KBM-7 (cell line): ENCODE measurements at regions not wholly inside any gene's neighbourhood (a gene's known extent, or its start where the extent isn't known, plus 50 kb on each side); places are given as distances from the start of the nearest gene placed in this dataset.
"Not testable (repeated sequence)": the region's sequence is repeated elsewhere in the genome, so short reads cannot be mapped to it uniquely, and the experiment has no call there.

Source experiments
- DNase-seq: peaks from one replicate; pipeline ENCODE4 v3.0.0-alpha.2; 2015
- in situ Hi-C: fragments of 300-500 bp; cut with MboI; formaldehyde crosslinking; loops from 2 replicates; pipeline ENCODE4 v1.14.3; 2020; ENCODE audit warnings: low sequenced_read_pairs, low pct_unique_long_range_greater_than_20kb, mixed read lengths

GRCh38 chr2:129043677-129044076, 725.0 kb upstream of the HS6ST1 start:
- DNase-seq, in situ Hi-C loops: not testable (repeated sequence)

DNA sequence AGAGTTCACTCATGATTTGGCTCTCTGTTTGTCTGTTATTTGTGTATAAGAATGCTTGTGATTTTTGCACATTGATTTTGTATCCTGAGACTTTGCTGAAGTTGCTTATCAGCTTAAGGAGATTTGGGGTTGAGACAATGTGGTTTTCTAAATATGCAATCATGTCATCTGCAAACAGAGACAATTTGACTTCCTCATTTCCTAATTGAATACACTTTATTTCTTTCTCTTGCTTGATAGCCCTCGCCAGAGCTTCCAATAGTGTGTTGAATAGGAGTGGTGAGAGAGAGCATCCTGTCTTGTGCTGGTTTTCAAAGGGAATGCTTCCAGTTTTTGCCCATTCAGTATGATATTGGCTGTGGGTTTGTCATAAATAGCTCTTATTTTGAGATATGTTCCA, 727.8 kb upstream of the HS6ST1 start:
- in situ Hi-C loops: not testable (repeated sequence)
- DNase-seq: peak; percentile 10

- DNase-seq: no peak
- in situ Hi-C loops: no loop called here
These were observed 731.4 kb upstream of the HS6ST1 start for GRCh38 chr2:129050101-129050500.

DNA sequence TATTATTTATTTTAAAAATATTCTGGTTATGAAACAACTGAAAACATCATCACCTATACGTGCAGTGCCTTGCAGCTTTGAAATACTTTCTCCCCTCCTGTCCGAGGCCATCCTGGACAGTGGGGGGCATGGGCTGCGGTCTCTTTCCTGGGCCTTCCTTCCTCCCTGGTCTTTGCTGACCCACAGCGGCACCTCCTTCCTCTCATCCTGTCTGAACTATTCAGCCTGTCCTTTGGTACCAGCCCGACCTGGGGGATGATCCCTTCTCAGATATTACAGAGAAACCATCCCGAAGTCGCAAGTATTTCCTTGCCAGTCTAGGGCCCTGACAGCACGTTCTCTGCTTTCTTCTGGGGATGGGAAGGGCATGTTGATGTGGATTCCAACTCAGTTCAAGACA, 736.6 kb upstream of the HS6ST1 start:
- in situ Hi-C loops: no loop called here
- no peak for DNase-seq

DNA sequence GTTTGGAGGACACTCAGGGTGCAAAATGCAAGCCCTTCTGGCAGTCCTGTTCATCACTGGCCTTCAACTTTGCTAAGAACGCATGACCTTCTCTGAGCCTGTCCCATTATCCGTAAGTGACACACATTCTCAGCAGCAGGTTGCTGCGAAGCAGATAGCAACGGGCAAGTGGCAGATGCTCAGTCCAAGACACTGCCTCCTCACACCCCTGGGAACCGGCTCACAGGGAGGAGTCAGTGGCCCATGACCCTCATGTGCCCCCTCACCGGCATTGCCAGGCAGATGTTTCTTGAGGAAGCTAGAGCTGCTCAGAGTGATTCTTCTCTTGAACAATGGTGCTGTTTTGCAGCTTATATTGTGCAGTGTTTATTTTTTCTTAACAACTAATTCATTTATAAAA, 737.2 kb upstream of the HS6ST1 start:
- in situ Hi-C loops: no loop called here
- DNase-seq: no peak

DNA sequence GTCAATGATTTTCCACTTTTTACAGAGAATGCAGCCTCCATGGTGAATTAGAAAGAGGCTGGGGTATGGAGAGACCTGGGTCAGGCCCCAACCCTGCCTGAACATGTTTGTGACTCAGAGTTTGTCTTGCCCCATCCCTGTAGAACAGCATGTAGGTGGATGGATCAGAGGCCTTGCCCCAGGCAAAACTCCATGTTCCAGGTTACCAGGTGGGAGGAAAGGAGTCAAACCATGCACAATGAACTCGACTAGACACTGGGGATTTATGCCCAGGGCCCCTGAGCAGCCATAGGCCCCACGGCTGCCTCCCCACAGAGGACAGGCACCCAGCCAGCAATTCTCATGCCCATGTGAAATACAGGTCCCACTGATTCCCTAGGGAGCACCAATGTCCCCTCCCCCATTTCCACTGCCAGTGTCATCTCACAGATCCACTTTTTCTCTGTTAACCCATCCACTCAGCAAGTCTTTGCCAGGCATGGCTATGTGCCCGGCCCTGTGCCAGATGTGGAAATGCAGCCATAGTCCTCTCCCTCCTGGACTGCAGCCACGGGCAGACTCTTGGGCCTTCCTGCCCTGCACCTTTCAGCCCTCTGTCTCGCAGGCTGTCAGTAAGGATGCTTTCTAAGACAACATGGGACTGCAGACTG, 737.8 kb upstream of the HS6ST1 start:
- in situ Hi-C loops: no loop called here
- DNase-seq: no peak

- in situ Hi-C loops: no loop called here
- DNase-seq: no peak
These were observed 738.3 kb upstream of the HS6ST1 start for GRCh38 chr2:129056959-129057317.

DNA sequence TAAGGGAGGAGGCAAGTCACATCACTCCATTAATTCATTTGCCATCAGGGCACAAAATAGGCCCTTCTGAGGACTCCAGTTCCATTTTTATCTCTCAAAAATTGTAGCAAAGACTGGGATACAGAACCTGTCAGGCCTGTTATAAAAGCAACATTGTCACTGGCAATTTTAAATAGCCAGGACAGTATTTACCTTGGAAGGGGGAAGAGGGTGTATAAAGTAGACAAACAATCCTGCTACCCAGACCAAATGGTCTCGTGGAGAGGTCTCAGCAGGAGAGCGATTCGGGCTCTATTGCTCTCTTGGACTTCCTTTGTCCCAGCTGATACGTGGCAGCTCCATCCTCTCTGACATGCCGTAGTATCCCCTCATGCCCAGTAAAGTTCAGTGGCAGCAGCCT, 740.3 kb upstream of the HS6ST1 start:
- DNase-seq: no peak
- in situ Hi-C loops: no loop called here

GRCh38 chr2:129059476-129059875, 740.8 kb upstream of the HS6ST1 start:
- in situ Hi-C loops: no loop called here
- no peak for DNase-seq

GRCh38 chr2:129061069-129061768, 742.6 kb upstream of the HS6ST1 start:
- in situ Hi-C loops: no loop called here
- DNase-seq: no peak

DNA sequence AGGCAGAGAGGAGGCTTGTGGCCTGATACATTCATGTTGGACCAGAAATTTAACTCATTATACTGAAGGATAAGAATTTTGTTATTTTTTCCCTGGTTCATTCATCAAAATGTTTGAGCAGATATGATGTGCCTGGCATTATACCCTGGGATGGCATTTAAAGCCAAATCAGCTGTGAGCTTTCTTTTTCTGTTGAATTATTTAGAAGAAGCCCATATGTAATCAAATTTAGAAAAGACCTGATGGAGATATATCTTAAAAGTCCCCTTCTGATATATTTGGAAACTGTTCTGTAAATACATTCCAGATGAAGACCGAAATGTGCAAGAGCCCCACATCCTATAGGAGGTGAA, 743.1 kb upstream of the HS6ST1 start:
- in situ Hi-C loops: no loop called here
- DNase-seq: no peak

DNA sequence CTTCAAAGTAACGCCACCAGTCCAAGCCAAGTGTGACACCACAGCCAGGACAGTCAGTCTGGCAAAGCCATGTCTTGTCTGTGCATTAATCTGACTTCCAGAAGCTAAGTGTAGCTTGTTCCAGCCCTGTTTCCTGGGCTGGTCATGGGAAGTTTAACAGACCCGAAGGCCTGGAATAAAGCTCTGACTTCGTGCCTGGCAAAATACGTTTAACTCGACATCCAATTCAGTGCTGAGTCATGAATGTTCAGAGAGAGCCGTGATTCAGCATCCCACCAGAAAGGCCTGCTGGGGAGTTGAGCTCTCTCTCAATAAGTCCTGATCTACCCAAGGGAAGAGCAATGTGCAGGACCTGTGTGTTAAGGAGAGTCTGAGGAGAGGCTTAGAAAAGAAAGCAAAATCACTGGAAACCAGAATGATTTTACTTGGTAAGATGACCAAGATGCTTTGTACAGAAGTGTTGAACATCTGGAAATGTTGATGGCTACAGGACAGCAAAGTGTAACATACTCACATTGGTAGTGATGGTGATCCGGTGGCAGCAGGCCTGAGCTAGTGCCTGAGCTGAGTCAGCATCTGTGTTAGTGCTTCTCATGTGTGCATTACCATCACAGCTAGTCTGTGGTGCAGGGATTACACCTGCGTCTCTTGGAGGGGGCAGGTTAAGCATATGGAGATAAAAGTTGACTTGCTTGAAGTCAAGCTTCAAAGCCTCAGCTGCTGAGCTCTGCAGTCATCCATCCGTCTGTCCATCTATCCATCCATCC, 743.7 kb upstream of the HS6ST1 start:
- in situ Hi-C loops: no loop called here
- no peak for DNase-seq

GRCh38 chr2:129067070-129067469, 748.4 kb upstream of the HS6ST1 start:
- in situ Hi-C loops: no loop called here

GRCh38 chr2:129067953-129068352, 749.3 kb upstream of the HS6ST1 start:
- DNase-seq: no peak
- in situ Hi-C loops: no loop called here

More at GRCh38 chr2:129067070-129067469, 748.4 kb upstream of the HS6ST1 start:
- DNase-seq: no peak

DNA sequence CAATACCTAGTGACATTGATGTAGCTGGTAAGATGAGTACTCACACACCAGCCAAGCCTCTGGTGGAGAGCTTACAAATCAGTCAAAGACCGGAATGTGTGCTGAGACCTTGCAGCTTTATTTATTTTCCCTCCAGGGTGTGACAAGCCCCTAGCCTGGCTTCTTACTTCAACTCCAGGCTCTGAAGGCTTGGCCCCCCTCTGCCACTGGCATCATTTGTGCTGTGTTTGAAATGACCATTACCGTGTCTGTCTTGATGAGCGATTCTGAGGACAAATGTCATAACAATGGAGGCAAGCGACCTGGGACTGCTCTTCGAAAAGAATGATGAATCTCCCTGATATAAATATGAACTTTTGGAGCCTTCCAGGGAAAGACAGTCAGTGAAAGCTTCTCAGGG, 749.9 kb upstream of the HS6ST1 start:
- in situ Hi-C loops: no loop called here
- no peak for DNase-seq

DNA sequence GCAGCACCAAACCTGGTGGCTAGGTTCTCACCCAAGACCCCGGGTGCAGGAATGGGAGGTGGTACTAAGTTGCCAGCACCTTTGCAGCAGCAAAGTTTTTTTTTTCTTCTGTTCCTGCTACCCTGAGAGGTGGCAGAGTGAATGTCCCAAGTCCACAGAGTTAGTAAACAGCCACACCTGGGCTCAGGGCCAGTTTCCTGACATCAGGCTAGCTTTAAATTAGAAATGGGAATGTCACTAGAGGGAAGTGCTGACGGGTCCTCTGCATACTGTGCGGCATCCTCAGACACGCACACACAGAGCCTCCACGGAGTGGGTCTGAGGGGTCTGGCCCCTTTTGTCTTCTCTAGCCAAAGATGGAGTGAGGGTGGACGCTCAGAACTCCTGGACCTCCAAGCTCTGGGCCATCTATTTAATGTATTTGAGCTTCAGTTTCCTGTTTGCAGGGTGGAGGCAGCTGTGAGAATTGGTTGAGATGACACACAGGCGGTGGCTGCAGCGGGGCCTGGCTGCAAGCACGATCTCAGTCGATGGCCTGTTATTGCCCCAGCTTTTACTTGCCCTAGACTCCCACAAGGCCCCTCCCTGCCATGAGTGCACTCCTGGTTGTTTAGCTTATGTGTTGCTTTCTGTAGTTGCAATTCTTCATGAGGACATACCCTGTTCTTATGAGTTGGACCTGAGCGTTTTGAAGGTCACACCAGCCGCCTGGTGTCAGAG, 751.4 kb upstream of the HS6ST1 start:
- no peak for DNase-seq
- in situ Hi-C loops: no loop called here

- in situ Hi-C loops: no loop called here
- no peak for DNase-seq
These were observed 752.0 kb upstream of the HS6ST1 start for GRCh38 chr2:129070663-129071062.

DNA sequence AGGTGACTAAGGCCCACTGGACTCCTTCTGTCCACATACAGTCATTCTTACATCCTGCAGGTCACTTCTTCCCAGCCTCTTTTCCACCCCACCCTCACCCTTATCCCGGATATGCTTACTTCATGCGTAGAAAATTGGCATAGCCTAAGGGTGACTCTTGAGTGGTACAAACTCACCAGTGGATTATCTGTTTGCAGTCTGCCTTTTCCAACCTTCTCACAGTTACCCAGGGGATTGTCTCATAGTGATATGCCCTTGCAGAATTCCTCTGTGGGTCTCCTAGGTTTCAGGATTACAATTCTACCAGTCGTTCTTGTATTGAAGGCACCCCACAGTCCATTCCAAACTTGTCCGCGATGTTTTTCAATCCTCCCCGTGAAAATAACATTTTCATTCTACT, 752.9 kb upstream of the HS6ST1 start:
- in situ Hi-C loops: no loop called here
- DNase-seq: no peak

DNA sequence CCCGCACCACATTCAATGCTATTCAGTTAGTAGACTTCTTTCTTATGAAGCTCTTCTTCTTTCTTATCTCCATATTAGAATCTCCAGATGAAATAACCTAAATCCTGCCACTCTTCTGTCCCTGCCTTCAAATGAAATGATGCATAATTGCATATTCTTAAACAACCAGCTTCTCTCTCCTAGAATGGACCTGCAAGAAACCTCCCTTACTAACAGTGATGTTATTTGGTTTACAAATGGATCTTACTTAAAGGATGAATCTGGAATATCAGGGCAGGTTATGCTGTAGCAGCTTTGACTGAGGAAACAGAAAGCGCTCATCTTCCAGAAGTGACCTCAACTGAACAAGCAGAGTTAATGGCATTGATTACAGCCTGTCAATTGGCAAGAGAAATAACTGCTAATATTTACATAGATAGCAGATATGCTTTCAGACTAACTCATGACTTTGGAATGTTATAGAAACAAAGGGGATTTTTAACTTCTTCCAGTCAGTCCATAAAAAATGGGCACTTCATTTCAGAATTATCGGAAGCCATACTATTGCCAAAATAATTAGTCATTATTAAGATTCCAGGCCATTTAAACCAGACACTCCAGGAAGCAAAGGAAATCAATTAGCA, 755.7 kb upstream of the HS6ST1 start:
- DNase-seq: no peak
- in situ Hi-C loops: no loop called here
